Activated CD8-positive, alpha-beta memory T cell treated with anti-CD3 and anti-CD28 coated beads, Interleukin-2, amount 50 U/mL, for 24 hours (primary cell): ENCODE measurements at regions not wholly inside any gene's neighbourhood (a gene's known extent, or its start where the extent isn't known, plus 50 kb on each side); places are given as distances from the start of the nearest gene placed in this dataset.

Experiments
- DNase-seq: peaks from one replicate; pipeline ENCODE4 v3.0.0-alpha.2; 2020; ENCODE audit errors: extremely low read depth

DNA sequence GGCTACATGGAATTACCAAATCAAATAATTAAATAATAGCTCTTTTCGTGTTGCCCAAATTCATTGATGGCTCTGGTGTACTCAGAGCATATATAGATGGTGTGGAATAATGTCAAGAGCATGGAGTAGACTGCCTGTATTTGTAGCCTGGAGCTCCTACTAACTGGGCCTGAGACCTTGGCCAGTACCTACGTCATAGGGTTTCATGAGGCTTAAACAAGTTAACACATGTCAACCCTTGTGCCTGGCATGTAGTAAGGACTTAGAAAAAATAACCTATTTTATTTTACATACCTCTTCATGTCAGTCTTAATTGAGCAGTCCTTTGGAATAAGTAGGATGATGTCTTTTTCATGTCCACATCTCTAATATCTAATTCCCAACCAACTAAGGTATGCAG, 223.7 kb upstream of the DPH6 start:
- no peak for DNase-seq

DNA sequence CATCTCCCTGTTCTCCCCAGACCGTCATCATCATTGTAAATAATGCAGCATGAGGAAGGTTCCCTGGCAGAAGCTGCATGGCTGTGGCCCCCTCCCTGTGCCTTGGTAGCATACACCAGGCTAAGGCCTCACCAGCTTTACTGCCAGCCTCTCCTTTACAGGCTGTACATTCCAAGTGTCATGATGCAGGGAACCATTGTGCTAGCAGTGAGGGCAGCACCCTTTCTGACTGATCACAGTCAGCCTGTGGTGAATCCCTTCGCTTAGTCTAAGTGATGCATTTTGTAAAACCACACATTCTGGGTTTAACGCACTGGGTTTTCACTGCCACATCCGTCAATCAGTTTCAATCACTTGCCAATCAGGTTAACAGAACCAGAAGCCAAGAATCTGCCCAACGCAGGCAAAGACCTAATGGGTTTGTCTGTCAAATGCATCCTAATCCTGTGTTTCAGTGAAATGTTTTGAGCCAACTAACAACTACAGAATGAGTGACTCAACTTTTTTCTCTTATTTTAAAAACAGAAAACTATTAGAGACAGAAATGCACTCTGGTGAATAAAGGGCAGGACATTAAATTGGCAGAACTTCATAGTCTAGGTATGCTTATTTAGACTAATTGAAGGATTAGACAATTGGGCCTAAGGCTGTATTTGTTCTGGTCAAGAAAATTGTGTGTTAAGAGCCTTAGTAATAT, 225.9 kb upstream of the DPH6 start:
- no peak for DNase-seq

DNA sequence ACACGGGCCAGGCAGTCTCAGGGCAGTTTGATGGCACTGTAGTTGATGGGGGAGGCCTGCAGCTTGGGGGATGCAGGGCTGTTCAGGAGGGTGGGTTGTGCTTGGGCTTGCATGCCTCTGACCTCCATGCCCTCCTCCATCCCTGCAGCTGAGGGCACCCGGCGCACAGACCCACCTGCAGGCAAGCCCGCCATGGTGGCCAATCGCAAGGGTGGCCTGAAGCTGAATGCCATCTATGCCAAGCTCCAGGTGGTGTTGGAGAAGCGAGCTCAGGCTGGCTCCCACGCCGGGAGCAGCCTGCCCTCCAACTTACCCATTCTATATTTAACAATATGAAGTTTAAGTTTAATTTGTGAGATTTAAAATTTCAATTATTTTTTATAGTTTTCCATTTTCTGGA, 228.7 kb upstream of the DPH6 start:
- no peak for DNase-seq

DNA sequence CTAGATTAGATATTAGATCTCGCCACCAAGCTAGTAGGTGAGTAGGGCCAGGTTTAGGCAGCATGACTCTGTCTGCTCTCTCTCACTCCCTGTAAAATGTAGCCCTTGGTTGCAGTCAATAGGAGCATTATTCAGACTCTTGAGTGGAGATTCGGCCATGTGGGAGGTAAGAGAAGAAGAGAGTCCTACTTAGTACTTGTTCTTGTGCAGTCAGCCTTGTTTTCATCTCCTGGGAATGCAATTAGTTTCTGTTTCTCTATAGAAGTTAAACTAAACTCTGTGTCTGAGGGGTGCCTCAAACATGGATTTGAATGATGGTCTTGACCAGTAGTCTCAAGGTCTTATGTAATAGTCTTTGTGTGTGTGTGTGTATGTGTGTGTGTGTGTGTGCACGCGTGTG, 229.5 kb upstream of the DPH6 start:
- DNase-seq = no peak

DNA sequence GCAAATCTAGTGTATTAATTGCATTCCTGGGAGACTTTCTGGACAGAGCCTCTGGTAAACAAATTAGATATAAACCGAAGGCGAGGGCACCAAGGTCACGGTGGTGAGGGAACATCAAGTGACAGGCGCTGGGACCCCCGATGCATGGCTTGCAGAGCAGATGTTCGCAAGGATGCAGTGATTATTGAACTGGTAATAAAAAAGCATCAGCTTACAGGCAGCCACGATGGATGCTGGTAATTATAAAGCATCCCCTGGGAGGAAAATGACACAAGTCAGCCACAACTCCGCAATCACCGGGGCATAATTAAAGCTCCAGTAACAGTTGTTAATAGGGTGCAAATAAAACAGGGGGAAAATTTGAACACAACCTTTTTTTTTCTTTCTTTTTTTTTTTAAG, 231.1 kb upstream of the DPH6 start:
- DNase-seq = no peak

DNA sequence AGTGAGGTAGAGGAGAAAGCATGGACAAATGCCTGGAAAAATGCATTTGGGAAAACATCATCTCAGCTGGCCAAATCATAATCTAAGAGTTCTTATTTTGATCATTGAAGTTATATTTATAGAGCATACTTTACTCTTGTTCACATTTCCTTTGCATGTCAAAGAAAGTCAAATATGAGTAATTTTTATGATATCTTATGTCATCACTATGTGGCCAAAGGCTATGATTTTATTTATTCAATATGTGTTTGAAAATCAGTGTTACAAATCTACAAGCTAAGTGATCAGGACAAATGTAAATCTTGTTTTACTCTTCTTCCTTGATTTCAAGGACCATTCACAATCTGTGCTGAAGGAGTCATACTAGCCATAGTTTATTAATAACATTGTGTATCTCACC, 237.2 kb upstream of the DPH6 start:
- no peak for DNase-seq

DNA sequence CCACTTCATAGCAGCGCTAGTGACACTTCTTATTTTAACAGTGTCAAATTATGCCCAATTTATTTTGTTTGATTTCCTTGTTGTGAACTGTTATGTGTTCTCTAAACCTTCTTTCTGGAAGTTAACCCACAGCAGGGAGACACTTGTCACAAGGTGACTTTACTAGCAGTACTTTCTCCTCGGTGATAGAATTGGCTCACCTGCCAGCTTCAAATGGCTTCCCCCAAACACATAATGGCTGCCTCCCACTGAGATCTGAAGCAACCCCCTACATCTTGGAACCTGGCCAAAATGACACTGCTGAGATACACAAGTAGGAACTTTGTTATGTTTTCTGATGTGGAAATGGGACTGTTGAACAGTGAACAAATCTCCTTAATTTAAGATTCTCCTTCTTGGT, 238.8 kb upstream of the DPH6 start:
- no peak for DNase-seq

DNA sequence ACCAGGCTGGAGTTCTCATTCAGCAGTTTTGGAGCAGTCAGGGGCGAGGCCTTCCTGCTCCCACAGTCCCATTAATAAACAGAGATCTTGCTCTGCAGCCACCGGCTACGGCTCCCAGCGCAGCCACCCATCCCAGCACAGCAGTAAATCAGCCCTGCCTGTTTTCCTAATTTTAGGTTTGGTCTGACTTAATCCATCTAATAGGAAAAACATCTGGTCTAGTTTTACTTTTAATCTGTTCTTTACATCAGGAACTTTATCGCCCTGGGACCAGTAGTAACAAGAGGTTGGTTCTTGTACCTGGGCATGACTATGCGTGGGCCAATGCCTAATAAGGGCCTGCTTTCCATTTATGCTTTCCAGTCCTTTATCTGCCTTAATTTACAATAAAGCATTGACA, 264.0 kb upstream of the DPH6 start:
- no peak for DNase-seq

DNA sequence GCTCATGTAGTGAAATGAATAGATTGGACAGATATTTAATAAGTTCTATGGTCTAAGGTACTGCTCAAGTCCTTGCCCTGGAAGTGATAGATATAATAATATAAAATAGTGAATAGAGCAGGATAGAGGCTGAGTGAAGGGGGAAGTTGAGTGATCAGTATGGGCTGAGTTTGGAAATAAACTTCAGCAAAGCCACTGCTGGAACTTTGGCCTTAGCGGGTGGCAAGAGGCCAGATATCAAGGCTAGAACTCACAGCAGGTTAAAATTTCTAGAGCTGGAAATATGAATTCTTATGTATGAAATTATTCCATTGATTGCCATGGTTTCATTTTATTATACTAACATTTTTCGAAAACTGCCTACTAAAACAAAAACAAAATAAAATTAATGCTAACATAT, 267.6 kb upstream of the DPH6 start:
- DNase-seq = no peak

DNA sequence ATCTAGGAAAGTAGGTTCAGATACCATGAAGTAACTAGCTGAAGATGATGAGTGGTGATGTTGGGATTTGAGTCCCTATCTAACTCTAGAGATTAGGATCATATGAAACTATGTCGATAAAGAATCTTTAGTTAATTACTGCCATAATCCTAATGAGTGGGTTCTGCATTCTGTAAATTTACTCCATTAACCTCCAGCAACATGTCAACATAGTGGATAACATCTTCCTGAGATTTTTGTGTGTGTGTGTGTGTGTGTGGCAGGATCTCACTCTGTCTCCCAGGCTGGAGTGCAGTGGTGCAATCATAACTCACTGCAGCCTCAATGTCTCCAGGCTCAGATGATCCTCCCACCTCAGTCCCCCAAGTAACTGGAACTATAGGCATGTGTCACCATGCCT, 272.9 kb upstream of the DPH6 start:
- no peak for DNase-seq

DNA sequence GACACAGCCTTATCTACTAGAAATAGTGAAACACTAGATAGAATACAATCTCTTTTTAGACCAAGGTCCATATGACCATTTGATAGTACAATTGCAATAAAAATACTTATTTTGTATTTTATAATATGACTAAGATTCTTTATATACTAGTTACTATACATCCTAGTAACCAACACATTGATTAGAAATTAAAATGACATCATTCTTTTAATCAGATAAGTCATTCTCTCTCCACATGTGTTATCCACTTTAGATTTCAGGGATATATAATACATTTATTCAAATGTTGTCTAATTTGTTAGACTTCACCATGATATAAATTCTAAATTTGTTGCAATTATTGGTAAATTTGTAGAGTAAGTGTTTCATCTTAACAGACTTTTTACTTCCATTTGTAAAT, 276.2 kb upstream of the DPH6 start:
- DNase-seq = no peak

DNA sequence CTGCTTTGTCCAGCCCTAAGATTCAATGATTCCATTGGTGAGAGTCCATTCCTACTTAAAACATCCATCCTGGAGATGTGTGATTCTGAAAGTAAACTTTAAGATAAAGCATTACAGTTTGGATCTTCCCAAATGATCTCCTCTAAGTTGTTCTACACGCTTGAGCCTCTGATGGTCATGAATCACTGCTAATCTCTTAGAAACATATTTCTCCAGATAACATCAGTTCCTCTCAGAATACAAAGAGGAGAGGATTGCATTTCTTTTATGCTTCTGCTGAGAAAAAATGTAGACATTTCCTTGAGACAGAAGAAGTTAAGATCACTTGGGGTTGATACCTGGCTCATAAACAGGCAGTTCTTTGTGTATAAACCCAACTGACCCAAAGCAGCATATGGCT, 281.2 kb upstream of the DPH6 start:
- no peak for DNase-seq

DNA sequence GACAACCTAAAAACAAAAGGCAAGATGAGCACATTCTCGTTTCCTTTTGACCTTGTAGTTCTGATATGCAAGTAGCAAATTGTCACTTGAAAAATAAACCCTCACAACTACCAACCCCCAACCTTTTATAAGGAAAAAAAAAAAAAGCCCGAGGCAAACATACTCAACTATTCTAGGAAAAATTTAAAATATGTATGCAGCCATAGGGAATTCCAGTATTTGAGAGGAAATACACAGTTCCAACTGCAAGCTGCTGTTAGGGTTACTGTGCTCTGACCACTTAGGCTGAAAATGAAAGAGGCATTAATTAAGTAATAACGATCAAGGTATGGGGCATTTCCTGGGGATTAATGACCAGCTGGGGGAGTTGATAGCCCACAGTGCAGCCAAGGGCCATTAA, 281.9 kb upstream of the DPH6 start:
- DNase-seq = no peak

DNA sequence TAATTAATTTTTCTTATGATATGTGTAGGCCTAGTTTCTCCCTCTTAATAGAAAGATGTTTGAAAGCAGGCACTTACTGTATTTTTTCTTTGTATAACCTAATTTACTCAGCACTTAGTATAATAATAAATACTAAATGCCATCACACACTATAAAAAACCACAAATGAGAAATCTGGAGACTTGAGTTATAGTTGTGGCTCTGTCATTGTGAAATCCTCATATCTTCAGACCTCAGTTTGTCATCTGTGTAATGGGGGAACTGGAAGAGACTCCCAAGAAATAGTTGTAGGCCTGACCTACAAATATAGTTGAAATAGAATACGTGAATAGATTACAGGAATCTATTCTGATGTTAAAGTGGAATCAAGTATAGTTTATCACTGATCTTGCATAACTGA, 287.6 kb upstream of the DPH6 start:
- DNase-seq = no peak

DNA sequence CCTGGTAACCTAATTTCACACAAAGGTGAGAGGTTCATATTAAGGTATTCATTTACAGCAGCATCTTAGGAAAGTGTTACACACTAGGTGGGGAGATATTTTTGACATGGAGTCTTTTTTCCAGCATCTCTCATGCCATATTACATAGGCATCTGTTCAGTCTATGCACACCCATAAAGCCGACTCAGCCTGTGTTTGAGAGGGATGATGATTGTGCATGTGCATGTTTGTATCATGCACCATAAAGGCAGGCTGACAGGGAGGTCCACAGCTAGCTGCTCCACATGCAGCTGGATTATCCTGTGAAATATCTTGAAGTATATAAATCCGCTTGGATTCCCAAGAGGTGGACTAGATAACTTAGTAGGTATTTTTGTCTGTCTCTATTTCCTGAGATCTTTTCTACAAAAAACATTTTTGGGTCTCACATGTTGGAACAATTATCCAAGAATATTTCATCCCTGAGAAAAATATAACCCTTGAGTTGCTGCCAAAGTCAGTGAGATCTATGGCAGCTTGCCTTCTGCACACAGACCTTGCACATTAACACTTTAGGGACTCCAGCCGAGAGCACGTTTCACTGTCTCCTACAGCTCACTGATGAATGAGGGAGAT, 288.4 kb upstream of the DPH6 start:
- DNase-seq = no peak

DNA sequence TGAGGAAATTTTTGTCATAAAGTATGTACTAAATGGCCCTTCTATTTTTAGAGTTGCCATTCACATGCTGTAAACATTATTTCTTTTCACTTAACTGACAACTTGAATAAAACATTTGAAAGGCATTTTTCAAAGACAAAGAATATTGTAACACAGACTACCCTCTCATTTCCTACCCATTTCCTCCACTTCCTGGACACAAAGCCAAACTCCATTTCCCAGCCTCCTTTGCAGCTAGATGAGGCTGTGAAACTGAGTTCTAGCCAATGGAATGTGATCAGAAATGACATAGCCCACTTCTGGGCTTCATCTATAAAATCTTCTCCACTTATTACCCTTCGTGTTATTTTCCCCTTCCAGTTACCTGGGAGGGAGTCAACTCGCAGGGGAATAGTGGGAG, 288.9 kb upstream of the DPH6 start:
- no peak for DNase-seq

DNA sequence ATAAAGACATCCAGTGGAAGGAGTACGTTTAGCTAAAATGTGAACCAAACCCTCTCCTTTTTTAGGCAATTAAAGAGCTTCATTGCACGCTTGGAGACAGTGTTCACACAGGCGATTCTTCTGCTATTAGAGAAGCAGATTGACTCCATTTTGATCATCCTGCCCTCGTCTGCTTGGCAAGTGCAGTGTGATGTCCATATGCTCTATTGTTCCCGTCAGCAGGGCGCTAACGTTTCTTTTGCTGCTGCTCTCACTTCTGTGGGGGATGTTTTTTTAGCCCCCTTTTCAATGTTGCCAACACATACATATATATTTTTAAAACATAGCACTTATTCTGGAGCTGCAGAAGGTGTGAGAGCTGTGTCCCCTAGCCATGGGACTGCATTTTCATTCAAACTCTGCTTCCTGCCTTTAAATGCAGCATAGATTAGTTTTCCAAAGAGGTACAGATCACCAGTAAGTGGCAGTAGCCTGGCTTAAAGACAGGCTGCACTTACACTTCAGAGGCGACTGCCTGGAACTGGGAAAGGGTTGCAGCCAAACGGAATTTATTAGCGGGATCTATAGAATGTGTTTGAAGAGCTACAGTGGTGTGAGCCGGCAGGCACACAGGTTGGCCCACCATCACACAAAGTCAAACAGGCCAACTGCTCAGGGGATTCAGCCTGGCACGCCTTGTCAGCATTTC, 292.6 kb upstream of the DPH6 start:
- no peak for DNase-seq

DNA sequence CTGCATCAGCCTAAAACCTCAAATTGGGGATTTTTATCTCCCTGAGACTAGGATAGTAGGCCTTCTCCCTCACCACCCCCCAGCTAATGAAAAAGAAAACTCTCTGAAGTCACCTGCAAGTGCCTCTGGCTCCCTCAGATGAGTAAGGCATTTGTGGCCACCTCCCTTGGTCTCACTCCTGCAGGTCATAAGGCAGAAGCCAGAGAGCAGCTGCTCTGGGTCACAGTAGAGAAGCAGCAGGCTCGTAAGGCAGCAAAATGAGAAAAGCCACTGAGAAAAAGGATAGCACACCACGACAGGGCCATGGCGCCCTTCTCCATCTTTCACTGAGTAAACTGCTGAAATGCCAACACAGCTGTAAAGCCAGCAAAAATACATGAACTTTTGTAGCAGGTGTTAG, 296.7 kb upstream of the DPH6 start:
- no peak for DNase-seq

DNA sequence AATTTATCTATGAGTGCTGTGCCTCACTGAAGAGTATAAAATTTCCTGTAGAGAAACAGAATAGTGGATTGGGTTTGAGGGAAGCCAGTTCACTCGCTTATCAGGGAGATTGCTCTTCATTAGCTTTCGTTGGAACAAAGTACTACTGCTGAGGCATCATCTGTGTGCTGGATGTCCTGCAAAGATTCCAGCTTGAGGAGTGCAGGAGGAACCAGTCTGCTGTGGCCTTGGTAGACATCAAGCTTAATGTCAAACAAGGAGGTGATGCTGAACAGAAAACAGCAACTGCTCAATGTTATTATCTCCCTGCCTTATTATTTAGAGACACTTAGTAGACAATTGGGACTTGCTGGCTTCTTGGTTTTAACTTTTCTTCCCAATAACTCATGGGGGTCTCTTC, 297.5 kb upstream of the DPH6 start:
- no peak for DNase-seq

DNA sequence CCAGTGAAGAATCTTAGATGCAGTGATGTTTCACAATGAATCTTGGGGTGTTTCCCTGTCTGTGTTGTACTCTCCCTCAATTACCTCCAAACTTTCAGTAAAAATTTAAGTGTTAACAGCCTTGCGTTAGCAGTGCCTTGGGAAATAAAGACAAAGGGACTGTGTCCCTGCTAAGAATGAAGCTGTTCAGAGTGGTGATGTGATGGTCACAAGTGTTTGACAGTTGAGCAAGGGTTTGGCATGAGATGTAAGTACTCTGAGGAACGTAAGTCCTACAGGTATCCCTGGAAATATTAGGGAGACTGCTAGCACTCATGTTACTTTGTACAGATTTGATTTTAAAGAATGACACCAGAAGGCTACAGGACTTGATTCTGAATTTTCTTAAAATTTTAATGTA, 304.3 kb upstream of the DPH6 start:
- DNase-seq = no peak

DNA sequence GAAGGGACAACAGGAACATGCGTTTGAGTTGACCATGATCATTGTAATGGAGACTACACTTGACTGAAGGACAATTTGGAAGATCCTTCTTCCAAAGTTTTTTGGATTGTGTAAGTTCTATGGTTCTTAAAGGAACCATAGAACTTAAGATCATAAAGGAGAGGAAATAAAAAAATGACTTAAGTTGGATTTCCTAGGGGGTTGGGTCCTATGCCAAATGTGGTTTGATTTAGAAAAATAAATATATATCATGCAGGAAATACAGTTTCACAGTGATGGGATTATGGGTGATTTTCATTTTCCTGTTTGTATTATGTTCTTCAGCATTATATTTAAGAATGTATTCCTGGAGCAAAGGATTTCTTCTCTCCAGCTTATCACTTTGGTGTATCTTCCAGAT, 305.5 kb upstream of the DPH6 start:
- no peak for DNase-seq

DNA sequence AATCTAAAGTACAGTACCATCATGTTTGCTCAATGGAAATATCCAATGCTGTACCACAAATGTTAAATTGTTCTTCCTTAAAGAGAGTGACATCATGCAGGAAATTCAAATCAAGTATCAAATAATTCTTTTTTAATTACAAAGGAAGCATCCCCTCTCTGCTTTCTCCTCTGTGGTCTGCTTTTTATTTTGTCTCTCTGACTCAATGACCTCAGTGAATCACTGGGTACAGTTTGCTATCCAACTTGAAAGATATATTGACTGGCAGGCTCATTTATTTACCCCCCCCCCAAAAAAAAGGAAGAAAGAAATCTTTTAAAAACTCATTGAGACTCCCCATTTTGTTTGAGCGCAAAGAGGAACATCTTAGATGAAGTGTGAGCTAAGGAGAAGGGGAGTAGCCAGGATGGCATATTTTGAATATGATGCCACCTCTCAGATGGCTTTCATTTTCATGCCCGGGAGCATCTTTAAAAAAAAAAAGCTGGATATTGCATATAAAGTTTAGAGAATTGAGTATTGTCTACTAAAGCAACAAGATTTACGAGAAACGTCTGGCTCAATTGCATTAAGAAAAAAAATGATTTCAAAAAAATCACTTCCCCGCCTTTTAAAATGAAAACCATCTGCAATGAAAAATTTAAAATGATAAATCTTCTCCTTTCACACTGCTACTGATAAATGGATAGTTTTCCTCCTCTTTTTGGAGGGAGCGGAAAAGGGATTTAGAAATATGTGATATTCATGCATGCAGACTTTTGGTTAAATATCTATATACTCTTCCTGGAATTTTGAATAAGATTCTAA, 307.1 kb upstream of the DPH6 start:
- no peak for DNase-seq

DNA sequence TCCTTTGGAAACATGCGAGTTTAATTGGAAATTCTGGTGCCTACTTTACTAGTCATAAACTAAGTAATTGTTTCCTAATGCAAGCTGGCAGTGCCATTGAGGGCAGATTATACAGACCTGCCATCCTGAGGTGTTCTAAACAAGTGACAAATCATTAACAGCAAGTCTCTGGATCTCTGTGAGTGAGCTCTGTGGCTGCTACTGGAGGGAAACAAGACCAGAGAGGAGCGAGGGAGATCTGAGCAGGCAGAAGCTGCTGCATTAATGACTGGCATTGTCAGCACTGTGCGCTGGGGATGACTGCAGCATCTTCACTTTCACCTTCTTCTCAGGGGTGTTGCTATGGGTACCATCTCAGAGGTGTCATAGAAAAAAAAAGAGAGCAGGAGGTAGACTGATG, 308.4 kb upstream of the DPH6 start:
- DNase-seq = no peak
